Trophoblast cell (in vitro differentiated cells and primary cell): ENCODE measurements at regions not wholly inside any gene's neighbourhood (a gene's known extent, or its start where the extent isn't known, plus 50 kb on each side); places are given as distances from the start of the nearest gene placed in this dataset.

ENCODE experiments used
- DNase-seq, 2 donors: peaks; one replicate each; pipeline ENCODE4 v3.0.0-alpha.2; 2016
- H2AFZ ChIP-seq: 2 replicates; pipeline ENCODE4 v1.6.1; 2013; ENCODE audit warnings: low read length, moderate library complexity, mild to moderate bottlenecking; ENCODE audit not compliant: insufficient read depth, poor library complexity
- H2AK5ac ChIP-seq: 2 replicates; pipeline ENCODE4 v1.6.1; 2013; ENCODE audit warnings: mild to moderate bottlenecking, low read length
- H2BK120ac ChIP-seq: 2 replicates; pipeline ENCODE4 v1.6.1; 2013; ENCODE audit warnings: low read length, mild to moderate bottlenecking, moderate library complexity; ENCODE audit not compliant: insufficient read depth, poor library complexity
- H2BK12ac ChIP-seq: 2 replicates; pipeline ENCODE4 v1.6.1; 2013; ENCODE audit warnings: mild to moderate bottlenecking, low read length, moderate library complexity
- H2BK5ac ChIP-seq: 2 replicates; pipeline ENCODE4 v1.6.1; 2013; ENCODE audit warnings: low read length, low read depth, moderate library complexity, mild to moderate bottlenecking; ENCODE audit not compliant: poor library complexity
- H3K14ac ChIP-seq: 2 replicates; pipeline ENCODE4 v1.6.1; 2013; ENCODE audit warnings: mild to moderate bottlenecking, low read length
- H3K18ac ChIP-seq: 2 replicates; pipeline ENCODE4 v1.6.1; 2013; ENCODE audit warnings: mild to moderate bottlenecking, low read length
- H3K23ac ChIP-seq: 2 replicates; pipeline ENCODE4 v1.6.1; 2013; ENCODE audit warnings: low read length
- H3K27ac ChIP-seq: 2 replicates; pipeline ENCODE4 v1.5.1; 2013; ENCODE audit warnings: low read depth, mild to moderate bottlenecking, inconsistent platforms, low read length, moderate library complexity
- H3K27me3 ChIP-seq: 2 replicates; pipeline ENCODE4 v1.6.1; 2013; ENCODE audit warnings: inconsistent platforms, mild to moderate bottlenecking, low read length, moderate library complexity; ENCODE audit not compliant: insufficient read depth
- H3K36me3 ChIP-seq, 2 experiments: 1 replicate in 1 of 2; 2 replicates in 1 of 2; pipeline ENCODE4 v1.6.1; 2013; ENCODE audit warnings: low read length in 2 of 2, mild to moderate bottlenecking in 2 of 2, moderate library complexity in 1 of 2; ENCODE audit not compliant: insufficient read depth in 2 of 2, control insufficient read depth in 1 of 2
- H3K4ac ChIP-seq: 2 replicates; pipeline ENCODE4 v1.6.1; 2013; ENCODE audit warnings: low read depth, mild to moderate bottlenecking, low read length, moderate library complexity
- H3K4me1 ChIP-seq, 2 experiments: 1 replicate in 1 of 2; 2 replicates in 1 of 2; pipeline ENCODE4 v1.6.1; 2013; ENCODE audit warnings: low read length in 2 of 2, mild to moderate bottlenecking in 2 of 2, moderate library complexity in 1 of 2; ENCODE audit not compliant: insufficient read depth in 2 of 2, control insufficient read depth in 1 of 2
- H3K4me2 ChIP-seq: 2 replicates; pipeline ENCODE4 v1.6.1; 2013; ENCODE audit warnings: inconsistent platforms, mild to moderate bottlenecking, low read length, moderate library complexity
- H3K4me3 ChIP-seq: 2 replicates; pipeline ENCODE4 v1.5.1; 2013; ENCODE audit warnings: mild to moderate bottlenecking, low read depth, low read length, inconsistent platforms
- H3K79me1 ChIP-seq: one replicate; pipeline ENCODE4 v1.6.1; 2013; ENCODE audit warnings: low read length
- H3K79me2 ChIP-seq: 2 replicates; pipeline ENCODE4 v1.6.1; 2013; ENCODE audit warnings: low read length, mild to moderate bottlenecking; ENCODE audit not compliant: control insufficient read depth, insufficient read depth, poor library complexity
- H3K9ac ChIP-seq: 2 replicates; pipeline ENCODE4 v1.6.1; 2013; ENCODE audit warnings: mild to moderate bottlenecking, low read length
- H3K9me3 ChIP-seq: 2 replicates; pipeline ENCODE4 v1.6.1; 2013; ENCODE audit warnings: low read depth, mild to moderate bottlenecking, control low read depth, inconsistent platforms, low read length; ENCODE audit not compliant: insufficient read depth
- H4K12ac ChIP-seq: 2 replicates; pipeline ENCODE4 v1.6.1; 2013; ENCODE audit warnings: low read depth, mild to moderate bottlenecking, low read length, moderate library complexity
- H4K8ac ChIP-seq: 2 replicates; pipeline ENCODE4 v1.6.1; 2013; ENCODE audit warnings: low read depth, mild to moderate bottlenecking, low read length, moderate library complexity
- H4K91ac ChIP-seq: one replicate; pipeline ENCODE4 v1.6.1; 2013; ENCODE audit warnings: low read depth, mild to moderate bottlenecking, low read length, moderate library complexity
- WGBS: extraction: QIAGEN DNeasy Blood & Tissue Kit; methylation state at CpG from one replicate; pipeline ENCODE4 v1.1.7; 2013; ENCODE audit warnings: missing lambda C conversion rate; ENCODE audit not compliant: insufficient read length, insufficient coverage; ENCODE audit errors: extremely low coverage; 5-methylcytosine and 5-hydroxymethylcytosine counted together

DNA sequence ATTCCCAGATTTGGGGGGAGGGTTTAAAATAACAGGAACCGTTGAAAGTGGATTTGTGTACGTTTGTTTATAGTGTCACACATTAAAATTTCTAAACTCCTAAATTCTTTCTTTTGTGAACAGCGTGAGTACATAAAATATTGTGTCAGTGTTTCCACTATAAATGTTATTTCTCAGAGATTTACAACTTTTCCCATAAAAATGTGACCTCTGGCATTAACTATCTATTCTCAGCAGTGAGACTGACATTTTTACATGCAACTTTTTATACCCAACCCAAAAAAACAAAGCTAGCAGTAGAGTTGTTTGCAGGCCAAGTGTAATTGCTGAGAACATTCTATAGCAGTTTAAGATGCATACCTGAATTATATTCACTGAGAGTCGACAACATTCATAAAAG lies 757.0 kb upstream of the ADAMTS16 start:
- Histone ChIP-seq H4K8ac (no peak overlapping the region), H4K91ac (no peak overlapping the region), H3K79me1 (no peaks in the 10 kb centered on the region), H4K12ac (no peak overlapping the region), H3K4me3 (no peak overlapping the region), H3K4ac (no peak overlapping the region), H3K27ac (no peak overlapping the region), H3K18ac (no peak overlapping the region), H3K4me1 (no peaks in the 10 kb centered on the region), H3K79me2 (no peaks in the 10 kb centered on the region), H3K9ac (no peak overlapping the region), H3K14ac (no peak overlapping the region), H2AK5ac (no peak overlapping the region), H3K36me3 (no peaks in the 10 kb centered on the region), H2BK120ac (no peak overlapping the region), H3K9me3 (no peaks in the 10 kb centered on the region), H2AFZ (no peak overlapping the region), H3K4me2 (no peak overlapping the region), H3K23ac (no peak overlapping the region), H3K27me3 (no peaks in the 10 kb centered on the region), H2BK12ac (no peak overlapping the region), H2BK5ac (no peak overlapping the region)
- no peak for DNase-seq
- no CpG with 5 or more reads among the region's 4 CpGs for WGBS

DNA sequence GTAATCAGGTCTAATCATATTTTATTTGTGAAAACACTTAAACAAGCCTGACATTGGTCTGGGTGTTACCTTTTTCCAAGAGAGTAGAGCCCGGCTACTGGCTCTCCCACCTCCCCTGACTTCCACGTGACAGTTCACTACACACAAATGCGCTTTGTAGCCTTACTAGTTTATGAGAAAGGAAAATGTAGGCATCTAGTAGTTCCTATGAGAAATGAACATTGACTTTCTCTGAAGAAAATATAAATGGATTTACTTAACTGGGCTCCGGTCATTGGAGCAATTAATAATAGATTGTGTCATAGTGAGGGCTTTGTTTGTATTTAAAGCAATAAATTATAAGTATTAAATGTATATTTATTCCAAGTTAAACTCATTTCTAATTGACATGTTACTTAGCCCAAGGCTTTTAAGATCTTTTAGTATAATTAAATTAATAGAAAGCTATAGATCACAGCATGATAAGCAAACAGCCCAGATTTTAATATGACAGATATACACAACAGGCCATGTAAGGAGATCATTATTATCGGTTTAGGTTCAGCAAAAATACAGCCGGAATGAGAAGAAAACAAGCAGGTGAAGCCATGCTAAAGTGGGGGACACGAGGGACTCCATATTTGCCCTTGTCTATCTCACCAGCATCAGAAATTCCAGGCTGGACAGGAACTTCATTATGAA lies 756.5 kb upstream of the ADAMTS16 start:
- Histone ChIP-seq H3K79me1 (no peaks in the 10 kb centered on the region), H4K8ac (no peak overlapping the region), H2BK12ac (no peak overlapping the region), H3K23ac (no peak overlapping the region), H3K4me2 (no peak overlapping the region), H3K27me3 (no peaks in the 10 kb centered on the region), H4K91ac (no peak overlapping the region), H3K14ac (no peak overlapping the region), H4K12ac (no peak overlapping the region), H2BK120ac (no peak overlapping the region), H3K18ac (no peak overlapping the region), H3K27ac (no peak overlapping the region), H3K9me3 (no peaks in the 10 kb centered on the region), H3K4ac (no peak overlapping the region), H3K9ac (no peak overlapping the region), H2AK5ac (no peak overlapping the region), H3K79me2 (no peaks in the 10 kb centered on the region), H3K4me3 (no peak overlapping the region), H3K36me3 (no peaks in the 10 kb centered on the region), H2AFZ (no peak overlapping the region), H3K4me1 (no peaks in the 10 kb centered on the region), H2BK5ac (no peak overlapping the region)
- no CpG with 5 or more reads among the region's 7 CpGs for WGBS
- DNase-seq: no peak

DNA sequence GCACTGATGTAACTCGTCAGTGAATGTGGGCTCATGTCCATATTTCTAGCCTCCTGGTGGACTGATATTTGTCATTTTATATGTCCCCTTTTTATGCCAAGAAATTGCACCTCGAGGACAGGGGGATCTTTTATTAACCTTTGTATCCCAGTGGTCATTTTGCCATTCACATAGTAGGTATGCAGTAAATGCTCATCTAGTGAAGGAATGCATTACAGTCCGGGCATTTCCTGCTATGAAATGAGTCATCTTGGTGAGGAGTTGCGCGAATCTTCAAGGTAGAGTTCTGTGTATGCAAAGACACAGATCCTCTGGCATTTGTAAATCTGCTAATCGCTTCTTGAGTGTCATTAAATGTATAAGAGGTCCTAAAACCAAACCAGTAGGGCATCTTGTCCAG lies 755.5 kb upstream of the ADAMTS16 start:
- WGBS: no CpG with 5 or more reads among the region's 6 CpGs
- Histone ChIP-seq H3K4me3 (no peak overlapping the region), H4K91ac (no peak overlapping the region), H4K8ac (no peak overlapping the region), H3K18ac (no peak overlapping the region), H3K4me2 (no peak overlapping the region), H4K12ac (no peak overlapping the region), H3K4me1 (no peaks in the 10 kb centered on the region), H2BK5ac (no peak overlapping the region), H3K79me2 (no peaks in the 10 kb centered on the region), H3K9ac (no peak overlapping the region), H2BK12ac (no peak overlapping the region), H2BK120ac (no peak overlapping the region), H2AFZ (no peak overlapping the region), H3K4ac (no peak overlapping the region), H3K79me1 (no peaks in the 10 kb centered on the region), H3K23ac (no peak overlapping the region), H3K14ac (no peak overlapping the region), H3K36me3 (no peaks in the 10 kb centered on the region), H3K9me3 (no peaks in the 10 kb centered on the region), H3K27me3 (no peaks in the 10 kb centered on the region), H2AK5ac (no peak overlapping the region), H3K27ac (no peak overlapping the region)
- DNase-seq: no peak

- Histone ChIP-seq H3K9ac (no peak overlapping the region), H4K91ac (no peak overlapping the region), H3K27me3 (no peaks in the 10 kb centered on the region), H2AFZ (no peak overlapping the region), H3K36me3 (no peaks in the 10 kb centered on the region), H3K18ac (no peak overlapping the region), H3K4ac (no peak overlapping the region), H3K4me1 (no peaks in the 10 kb centered on the region), H3K14ac (no peak overlapping the region), H3K79me2 (no peaks in the 10 kb centered on the region), H3K79me1 (no peaks in the 10 kb centered on the region), H2AK5ac (no peak overlapping the region), H3K23ac (no peak overlapping the region), H4K8ac (no peak overlapping the region), H2BK5ac (no peak overlapping the region), H3K27ac (no peak overlapping the region), H4K12ac (no peak overlapping the region), H3K4me3 (no peak overlapping the region), H3K9me3 (no peaks in the 10 kb centered on the region), H2BK120ac (no peak overlapping the region), H2BK12ac (no peak overlapping the region), H3K4me2 (no peak overlapping the region)
- no CpG with 5 or more reads among the region's 1 CpG for WGBS
- no peak for DNase-seq
These were observed 754.0 kb upstream of the ADAMTS16 start for GRCh38 chr5:4386152-4386551.
